IMR-90 (cell line): ENCODE measurements at regions not wholly inside any gene's neighbourhood (a gene's known extent, or its start where the extent isn't known, plus 50 kb on each side); places are given as distances from the start of the nearest gene placed in this dataset.
A peak's percentile ranks its signal among the peaks of the same experiment; 100 is the strongest.

Experiments used
- CHD1 ChIP-seq: IDR thresholded peaks from 2 replicates; pipeline ENCODE4 v1.6.1; 2012; ENCODE audit warnings: low read depth, low read length, improper control_type of control experiment
- FOS ChIP-seq: fragments of 150-350 bp; IDR thresholded peaks from 2 replicates; pipeline ENCODE4 v1.6.1; 2016; ENCODE audit warnings: low read depth, low read length
- MAFK ChIP-seq: IDR thresholded peaks from 2 replicates; pipeline ENCODE4 v1.6.1; 2012; ENCODE audit warnings: low read depth, low read length, improper control_type of control experiment
- MAZ ChIP-seq: IDR thresholded peaks from 2 replicates; pipeline ENCODE4 v1.6.1; 2012; ENCODE audit warnings: low read depth, mild to moderate bottlenecking, low read length, improper control_type of control experiment, moderate library complexity, borderline replicate concordance
- POLR2A ChIP-seq: IDR thresholded peaks from 2 replicates; pipeline ENCODE4 v1.6.1; 2012; ENCODE audit warnings: mild to moderate bottlenecking, low read depth, low read length
- RCOR1 ChIP-seq: IDR thresholded peaks from 2 replicates; pipeline ENCODE4 v1.6.1; 2012; ENCODE audit warnings: mild to moderate bottlenecking, low read length, improper control_type of control experiment; ENCODE audit not compliant: insufficient replicate concordance
- SMC3 ChIP-seq: fragments of 150-350 bp; IDR thresholded peaks from 2 replicates; pipeline ENCODE4 v1.6.1; 2016; ENCODE audit warnings: low read depth, mild to moderate bottlenecking, antibody characterized with exemption, low read length, moderate library complexity
- USF2 ChIP-seq: fragments of 150-350 bp; IDR thresholded peaks from 2 replicates; pipeline ENCODE4 v1.6.1; 2017; ENCODE audit warnings: mild to moderate bottlenecking, antibody characterized with exemption, low read length, low read depth
- TF ChIP-seq, protein P1 (sequence below): conservative IDR thresholded peaks from 2 replicates; pipeline ENCODE4 v1.5.1; 2012; ENCODE audit warnings: mild to moderate bottlenecking, low read depth, low read length, improper control_type of control experiment

GRCh38 chrX:114251575-114251974, 332.3 kb upstream of the HTR2C start:
- no peak for TF ChIP-seq POLR2A
- TF ChIP-seq, protein P1, sequence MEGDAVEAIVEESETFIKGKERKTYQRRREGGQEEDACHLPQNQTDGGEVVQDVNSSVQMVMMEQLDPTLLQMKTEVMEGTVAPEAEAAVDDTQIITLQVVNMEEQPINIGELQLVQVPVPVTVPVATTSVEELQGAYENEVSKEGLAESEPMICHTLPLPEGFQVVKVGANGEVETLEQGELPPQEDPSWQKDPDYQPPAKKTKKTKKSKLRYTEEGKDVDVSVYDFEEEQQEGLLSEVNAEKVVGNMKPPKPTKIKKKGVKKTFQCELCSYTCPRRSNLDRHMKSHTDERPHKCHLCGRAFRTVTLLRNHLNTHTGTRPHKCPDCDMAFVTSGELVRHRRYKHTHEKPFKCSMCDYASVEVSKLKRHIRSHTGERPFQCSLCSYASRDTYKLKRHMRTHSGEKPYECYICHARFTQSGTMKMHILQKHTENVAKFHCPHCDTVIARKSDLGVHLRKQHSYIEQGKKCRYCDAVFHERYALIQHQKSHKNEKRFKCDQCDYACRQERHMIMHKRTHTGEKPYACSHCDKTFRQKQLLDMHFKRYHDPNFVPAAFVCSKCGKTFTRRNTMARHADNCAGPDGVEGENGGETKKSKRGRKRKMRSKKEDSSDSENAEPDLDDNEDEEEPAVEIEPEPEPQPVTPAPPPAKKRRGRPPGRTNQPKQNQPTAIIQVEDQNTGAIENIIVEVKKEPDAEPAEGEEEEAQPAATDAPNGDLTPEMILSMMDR, result no peak
- no peak for TF ChIP-seq SMC3
- TF ChIP-seq CHD1, result no peak
- TF ChIP-seq USF2, result no peak
- TF ChIP-seq RCOR1, result no peak
- TF ChIP-seq MAFK, result peak; percentile 86
- TF ChIP-seq FOS, result no peak
- no peak for TF ChIP-seq MAZ
